ENCODE measurements at regions not wholly inside any gene's neighbourhood (a gene's known extent, or its start where the extent isn't known, plus 50 kb on each side); places are given as distances from the start of the nearest gene placed in this dataset.

GRCh38 chr1:60245324-60245723, 171.8 kb upstream of the C1orf87 start:
- no peak for DNase-seq (ENCODE audit: low read depth in 1 of 2, low spot score in 1 of 2)
- H3K27me3 ChIP-seq (ENCODE audit: insufficient read depth, poor library complexity, severe bottlenecking) = no peaks in the 10 kb centered on the region
- no peak overlapping the region for H3K4me3 ChIP-seq (replicated peaks; ENCODE audit: insufficient read depth, low read length)
- no peak overlapping the region for H3K27ac ChIP-seq (replicated peaks)
- TF ChIP-seq SPI1 (IDR thresholded peaks at IDR 0.05; ENCODE audit: borderline replicate concordance, low read depth) = no peak
- TF ChIP-seq POLR2AphosphoS5 (IDR thresholded peaks at IDR 0.05; ENCODE audit: low read depth) = no peak
- no peak for TF ChIP-seq CTCF (IDR thresholded peaks at IDR 0.05; ENCODE audit: insufficient read depth, low read length)
- TF ChIP-seq GABPA (IDR thresholded peaks at IDR 0.05; ENCODE audit: low read depth) = no peak
- no peak for TF ChIP-seq REST (IDR thresholded peaks at IDR 0.05; ENCODE audit: insufficient replicate concordance, low read depth)

- DNase-seq (ENCODE audit: low read depth in 1 of 2, low spot score in 1 of 2) = no peak
- no peak overlapping the region for H3K4me3 ChIP-seq (replicated peaks; ENCODE audit: insufficient read depth, low read length)
- TF ChIP-seq CTCF (IDR thresholded peaks at IDR 0.05; ENCODE audit: insufficient read depth, low read length) (no peak), REST (IDR thresholded peaks at IDR 0.05; ENCODE audit: insufficient replicate concordance, low read depth) (no peak), GABPA (IDR thresholded peaks at IDR 0.05; ENCODE audit: low read depth) (no peak), POLR2AphosphoS5 (IDR thresholded peaks at IDR 0.05; ENCODE audit: low read depth) (no peak)
- no peak overlapping the region for H3K27ac ChIP-seq (replicated peaks)
- H3K27me3 ChIP-seq (ENCODE audit: insufficient read depth, poor library complexity, severe bottlenecking) = no peaks in the 10 kb centered on the region
Measured at GRCh38 chr1:60244906-60245305, 171.3 kb upstream of the C1orf87 start.

GRCh38 chr1:60235275-60235674, 161.7 kb upstream of the C1orf87 start:
- TF ChIP-seq SPI1 (IDR thresholded peaks at IDR 0.05; ENCODE audit: borderline replicate concordance, low read depth) (no peak), POLR2AphosphoS5 (IDR thresholded peaks at IDR 0.05; ENCODE audit: low read depth) (no peak), CTCF (IDR thresholded peaks at IDR 0.05; ENCODE audit: insufficient read depth, low read length) (no peak), GABPA (IDR thresholded peaks at IDR 0.05; ENCODE audit: low read depth) (no peak), REST (IDR thresholded peaks at IDR 0.05; ENCODE audit: insufficient replicate concordance, low read depth) (no peak)
- Histone ChIP-seq H3K27me3 (ENCODE audit: insufficient read depth, poor library complexity, severe bottlenecking) (no peaks in the 10 kb centered on the region), H3K27ac (replicated peaks) (no peak overlapping the region), H3K4me3 (replicated peaks; ENCODE audit: insufficient read depth, low read length) (no peak overlapping the region)
- DNase-seq (ENCODE audit: low read depth in 1 of 2, low spot score in 1 of 2) = no peak

Data from HL-60 (cell line).